T-helper 17 cell (primary cell): ENCODE measurements at regions not wholly inside any gene's neighbourhood (a gene's known extent, or its start where the extent isn't known, plus 50 kb on each side); places are given as distances from the start of the nearest gene placed in this dataset.

Experiments used
- ATAC-seq: fragments of 150-1000 bp; cut with Tn5 transposase; 2 replicates; pipeline ENCODE4 v1.10.0; 2021; ENCODE audit warnings: mild to moderate bottlenecking, moderate library complexity
- DNase-seq, 3 donors: peaks; one replicate each; pipeline versions ENCODE4 v3.0.0 to v3.0.0-alpha.2; 2020 to 2021
- H3K9me3 ChIP-seq: one replicate; pipeline ENCODE4 v1.7.0; 2013; ENCODE audit warnings: low read length, mild to moderate bottlenecking; ENCODE audit not compliant: control insufficient read depth, poor library complexity, severe bottlenecking
- H3K27ac Mint-ChIP-seq: one replicate; pipeline ENCODE4 v1.8.0; 2022; ENCODE audit warnings: mild to moderate bottlenecking, moderate library complexity, mixed read lengths
- H3K27me3 Mint-ChIP-seq: one replicate; pipeline ENCODE4 v1.8.0; 2022; ENCODE audit warnings: mixed read lengths
- H3K36me3 Mint-ChIP-seq: one replicate; pipeline ENCODE4 v1.8.0; 2022; ENCODE audit warnings: low read depth, mixed read lengths
- H3K4me1 Mint-ChIP-seq: one replicate; pipeline ENCODE4 v1.8.0; 2022; ENCODE audit warnings: mild to moderate bottlenecking, mixed read lengths
- H3K4me3 Mint-ChIP-seq: one replicate; pipeline ENCODE4 v1.8.0; 2022; ENCODE audit warnings: mild to moderate bottlenecking, moderate library complexity, mixed read lengths

- Mint-ChIP-seq H3K27ac (no peak overlapping the region), H3K36me3 (no peaks in the 10 kb centered on the region), H3K27me3 (peaks cover 6% of the 10 kb centered on the region), H3K4me3 (no peak overlapping the region), H3K4me1 (no peaks in the 10 kb centered on the region)
- DNase-seq = no peak
- H3K9me3 ChIP-seq = no peaks in the 10 kb centered on the region
- ATAC-seq = no peak
Measured at GRCh38 chr2:105526000-105526925, 127.4 kb upstream of the FHL2 start.

GRCh38 chr2:105525201-105525600, 126.3 kb upstream of the FHL2 start:
- Mint-ChIP-seq H3K27ac (no peak overlapping the region), H3K36me3 (no peaks in the 10 kb centered on the region), H3K4me3 (no peak overlapping the region), H3K27me3 (peaks cover 10% of the 10 kb centered on the region), H3K4me1 (no peaks in the 10 kb centered on the region)
- ATAC-seq (no peak), DNase-seq (no peak)
- no peaks in the 10 kb centered on the region for H3K9me3 ChIP-seq

- peaks cover 17% of the 10 kb centered on the region for H3K27me3 Mint-ChIP-seq
- no peaks in the 10 kb centered on the region for H3K36me3 Mint-ChIP-seq
- H3K4me1 Mint-ChIP-seq = peaks cover 2% of the 10 kb centered on the region
- H3K4me3 Mint-ChIP-seq = no peak overlapping the region
- ATAC-seq = no peak
- DNase-seq = no peak
- H3K27ac Mint-ChIP-seq = no peak overlapping the region
- H3K9me3 ChIP-seq = no peaks in the 10 kb centered on the region
Measured at GRCh38 chr2:105522645-105523044, 123.8 kb upstream of the FHL2 start.

GRCh38 chr2:105521616-105522015, 122.8 kb upstream of the FHL2 start:
- H3K27me3 Mint-ChIP-seq = peaks cover 12% of the 10 kb centered on the region
- H3K9me3 ChIP-seq = no peaks in the 10 kb centered on the region
- ATAC-seq = no peak
- peaks cover 2% of the 10 kb centered on the region for H3K4me1 Mint-ChIP-seq
- no peak for DNase-seq
- no peak overlapping the region for H3K27ac Mint-ChIP-seq
- H3K36me3 Mint-ChIP-seq = no peaks in the 10 kb centered on the region
- no peak overlapping the region for H3K4me3 Mint-ChIP-seq

- Mint-ChIP-seq H3K36me3 (no peaks in the 10 kb centered on the region), H3K4me1 (peaks cover 2% of the 10 kb centered on the region), H3K27ac (no peak overlapping the region), H3K27me3 (peaks cover 13% of the 10 kb centered on the region), H3K4me3 (no peak overlapping the region)
- H3K9me3 ChIP-seq = no peaks in the 10 kb centered on the region
- DNase-seq = no peak
- ATAC-seq = no peak
Measured at GRCh38 chr2:105521176-105521575, 122.3 kb upstream of the FHL2 start.

- Mint-ChIP-seq H3K4me1 (peaks cover 2% of the 10 kb centered on the region), H3K4me3 (no peak overlapping the region), H3K36me3 (no peaks in the 10 kb centered on the region), H3K27me3 (peaks cover 27% of the 10 kb centered on the region), H3K27ac (no peak overlapping the region)
- ATAC-seq (no peak), DNase-seq (no peak)
- H3K9me3 ChIP-seq = no peaks in the 10 kb centered on the region
Measured at GRCh38 chr2:105519516-105519915, 120.7 kb upstream of the FHL2 start.

- DNase-seq = no peak
- no peaks in the 10 kb centered on the region for H3K36me3 Mint-ChIP-seq
- H3K27ac Mint-ChIP-seq = no peak overlapping the region
- no peak overlapping the region for H3K4me3 Mint-ChIP-seq
- H3K9me3 ChIP-seq = no peaks in the 10 kb centered on the region
- H3K4me1 Mint-ChIP-seq = peaks cover 2% of the 10 kb centered on the region
- H3K27me3 Mint-ChIP-seq = peaks cover 33% of the 10 kb centered on the region
- no peak for ATAC-seq
Measured at GRCh38 chr2:105518897-105519296, 120.0 kb upstream of the FHL2 start.

GRCh38 chr2:105517814-105518705, 119.2 kb upstream of the FHL2 start:
- no peak overlapping the region for H3K27ac Mint-ChIP-seq
- H3K9me3 ChIP-seq = no peaks in the 10 kb centered on the region
- ATAC-seq (no peak), DNase-seq (no peak)
- H3K36me3 Mint-ChIP-seq = no peaks in the 10 kb centered on the region
- peaks cover 38% of the 10 kb centered on the region for H3K27me3 Mint-ChIP-seq
- peaks cover 2% of the 10 kb centered on the region for H3K4me1 Mint-ChIP-seq
- H3K4me3 Mint-ChIP-seq = no peak overlapping the region

GRCh38 chr2:105515581-105516415, 116.9 kb upstream of the FHL2 start:
- ATAC-seq (no peak), DNase-seq (no peak)
- Mint-ChIP-seq H3K36me3 (no peaks in the 10 kb centered on the region), H3K4me1 (peaks cover 2% of the 10 kb centered on the region), H3K4me3 (no peak overlapping the region), H3K27me3 (peaks cover 50% of the 10 kb centered on the region), H3K27ac (no peak overlapping the region)
- no peaks in the 10 kb centered on the region for H3K9me3 ChIP-seq

- H3K4me3 Mint-ChIP-seq = no peak overlapping the region
- no peak for ATAC-seq
- H3K36me3 Mint-ChIP-seq = no peaks in the 10 kb centered on the region
- H3K9me3 ChIP-seq = no peaks in the 10 kb centered on the region
- peaks cover 52% of the 10 kb centered on the region for H3K27me3 Mint-ChIP-seq
- DNase-seq = no peak
- peaks cover 2% of the 10 kb centered on the region for H3K4me1 Mint-ChIP-seq
- H3K27ac Mint-ChIP-seq = no peak overlapping the region
Measured at GRCh38 chr2:105514576-105514975, 115.7 kb upstream of the FHL2 start.

GRCh38 chr2:105510761-105511528, 112.1 kb upstream of the FHL2 start:
- Mint-ChIP-seq H3K36me3 (no peaks in the 10 kb centered on the region), H3K27ac (no peak overlapping the region), H3K27me3 (peaks cover 46% of the 10 kb centered on the region), H3K4me1 (no peaks in the 10 kb centered on the region), H3K4me3 (no peak overlapping the region)
- no peaks in the 10 kb centered on the region for H3K9me3 ChIP-seq
- DNase-seq (no peak), ATAC-seq (no peak)

GRCh38 chr2:105509269-105510086, 110.6 kb upstream of the FHL2 start:
- Mint-ChIP-seq H3K4me1 (no peaks in the 10 kb centered on the region), H3K36me3 (no peaks in the 10 kb centered on the region), H3K27me3 (peaks cover 36% of the 10 kb centered on the region), H3K4me3 (no peak overlapping the region), H3K27ac (no peak overlapping the region)
- ATAC-seq (no peak), DNase-seq (no peak)
- H3K9me3 ChIP-seq = no peaks in the 10 kb centered on the region
